H9 (cell line): ENCODE measurements at regions not wholly inside any gene's neighbourhood (a gene's known extent, or its start where the extent isn't known, plus 50 kb on each side); places are given as distances from the start of the nearest gene placed in this dataset.

ENCODE experiments used
- DNase-seq: peaks from one replicate; pipeline ENCODE4 v3.0.0-alpha.2; 2017
- H2AFZ ChIP-seq: one replicate; pipeline ENCODE4 v1.6.1; 2013; ENCODE audit warnings: mild to moderate bottlenecking, low read length, control low read depth, moderate library complexity
- H2AK5ac ChIP-seq: 2 replicates; pipeline ENCODE4 v1.6.1; 2013; ENCODE audit warnings: low read length, control low read depth, mixed read lengths; ENCODE audit not compliant: insufficient read length
- H2BK120ac ChIP-seq: one replicate; pipeline ENCODE4 v1.6.1; 2013; ENCODE audit warnings: low read depth, mild to moderate bottlenecking, low read length, control low read depth, inconsistent platforms; ENCODE audit not compliant: poor library complexity, severe bottlenecking
- H2BK12ac ChIP-seq: 2 replicates; pipeline ENCODE4 v1.6.1; 2013; ENCODE audit warnings: low read length, control low read depth, mixed read lengths, low read depth; ENCODE audit not compliant: insufficient read length
- H2BK15ac ChIP-seq: 2 replicates; pipeline ENCODE4 v1.6.1; 2013; ENCODE audit warnings: low read depth, low read length, control low read depth
- H2BK20ac ChIP-seq: one replicate; pipeline ENCODE4 v1.6.1; 2013; ENCODE audit warnings: low read depth, mild to moderate bottlenecking, low read length, control low read depth, inconsistent platforms; ENCODE audit not compliant: poor library complexity, severe bottlenecking
- H2BK5ac ChIP-seq: 2 replicates; pipeline ENCODE4 v1.6.1; 2013; ENCODE audit warnings: low read length, control low read depth, mixed read lengths; ENCODE audit not compliant: insufficient read length
- H3K14ac ChIP-seq: 2 replicates; pipeline ENCODE4 v1.6.1; 2013; ENCODE audit warnings: low read length, control low read depth; ENCODE audit not compliant: insufficient read depth
- H3K18ac ChIP-seq: 2 replicates; pipeline ENCODE4 v1.6.1; 2013; ENCODE audit warnings: low read depth, mild to moderate bottlenecking, mixed read lengths, low read length, control low read depth; ENCODE audit not compliant: insufficient read length
- H3K23ac ChIP-seq: 2 replicates; pipeline ENCODE4 v1.6.1; 2013; ENCODE audit warnings: low read length, control low read depth, mixed read lengths, low read depth; ENCODE audit not compliant: insufficient read length
- H3K23me2 ChIP-seq: 2 replicates; pipeline ENCODE4 v1.6.1; 2013; ENCODE audit warnings: low read depth, mild to moderate bottlenecking, mixed read lengths, low read length, control low read depth; ENCODE audit not compliant: insufficient read length, poor library complexity, severe bottlenecking
- H3K27ac ChIP-seq: 2 replicates; pipeline ENCODE4 v1.5.1; 2013; ENCODE audit warnings: low read length, control low read depth, mixed read lengths, low read depth; ENCODE audit not compliant: insufficient read length
- H3K27me3 ChIP-seq: 2 replicates; pipeline ENCODE4 v1.6.1; 2013; ENCODE audit warnings: low read length, control low read depth, inconsistent platforms; ENCODE audit not compliant: insufficient read depth
- H3K4ac ChIP-seq: 2 replicates; pipeline ENCODE4 v1.6.1; 2013; ENCODE audit warnings: low read depth, mild to moderate bottlenecking, control low read depth, inconsistent platforms, low read length, moderate library complexity
- H3K4me1 ChIP-seq: 2 replicates; pipeline ENCODE4 v1.6.1; 2013; ENCODE audit warnings: low read length, control low read depth, inconsistent platforms; ENCODE audit not compliant: insufficient read depth
- H3K4me2 ChIP-seq: 2 replicates; pipeline ENCODE4 v1.6.1; 2013; ENCODE audit warnings: low read length, control low read depth, mixed read lengths; ENCODE audit not compliant: insufficient read length, insufficient read depth
- H3K56ac ChIP-seq: 2 replicates; pipeline ENCODE4 v1.6.1; 2013; ENCODE audit warnings: low read depth, mild to moderate bottlenecking, mixed read lengths, low read length, control low read depth; ENCODE audit not compliant: insufficient read length
- H3K79me1 ChIP-seq: 2 replicates; pipeline ENCODE4 v1.6.1; 2013; ENCODE audit warnings: low read depth, mild to moderate bottlenecking, moderate library complexity, low read length, control low read depth, inconsistent platforms; ENCODE audit not compliant: insufficient read depth, poor library complexity, severe bottlenecking
- H3K79me2 ChIP-seq: 2 replicates; pipeline ENCODE4 v1.6.1; 2013; ENCODE audit warnings: low read length, control low read depth, inconsistent platforms; ENCODE audit not compliant: insufficient read depth
- H3K9ac ChIP-seq: 2 replicates; pipeline ENCODE4 v1.6.1; 2013; ENCODE audit warnings: low read length, control low read depth, mixed read lengths; ENCODE audit not compliant: insufficient read length; ENCODE audit errors: extremely low read depth
- H3K9me3 ChIP-seq: one replicate; pipeline ENCODE4 v1.6.1; 2013; ENCODE audit warnings: low read depth, low read length, inconsistent platforms; ENCODE audit not compliant: control insufficient read depth
- H3T11ph ChIP-seq: one replicate; pipeline ENCODE4 v1.6.1; 2013; ENCODE audit warnings: mild to moderate bottlenecking, low read length, control low read depth, inconsistent platforms
- H4K20me1 ChIP-seq: one replicate; pipeline ENCODE4 v1.6.1; 2013; ENCODE audit not compliant: control insufficient read depth, insufficient read length, insufficient read depth
- H4K5ac ChIP-seq: 2 replicates; pipeline ENCODE4 v1.6.1; 2013; ENCODE audit warnings: low read depth, mild to moderate bottlenecking, mixed read lengths, low read length, control low read depth; ENCODE audit not compliant: insufficient read length
- H4K8ac ChIP-seq: replicated peaks from 2 replicates; pipeline ENCODE4 v1.6.1; 2013; ENCODE audit warnings: low read length, control low read depth, mixed read lengths, low read depth; ENCODE audit not compliant: insufficient read length
- H4K91ac ChIP-seq: 2 replicates; pipeline ENCODE4 v1.6.1; 2013; ENCODE audit warnings: low read depth, mild to moderate bottlenecking, moderate library complexity, mixed read lengths, low read length, control low read depth; ENCODE audit not compliant: insufficient read length
- H3K27ac Mint-ChIP-seq, 3 experiments: 2 replicates in 2 of 3; 3 replicates in 1 of 3; pipeline ENCODE4 v1.8.0; 2020 to 2021; ENCODE audit warnings: mixed read lengths in 3 of 3, mild to moderate bottlenecking in 1 of 3, moderate library complexity in 1 of 3
- H3K27me3 Mint-ChIP-seq: 2 replicates; pipeline ENCODE4 v1.8.0; 2021; ENCODE audit warnings: low read depth, mild to moderate bottlenecking, moderate library complexity, mixed read lengths
- H3K36me3 Mint-ChIP-seq, 3 experiments: 2 replicates in 2 of 3; 3 replicates in 1 of 3; pipeline ENCODE4 v1.8.0; 2020 to 2021; ENCODE audit warnings: low read depth in 3 of 3, mixed read lengths in 3 of 3; ENCODE audit not compliant: insufficient read depth in 1 of 3
- H3K4me1 Mint-ChIP-seq, 2 experiments: 2 replicates each; pipeline ENCODE4 v1.8.0; 2020; ENCODE audit warnings: mixed read lengths in 2 of 2
- H3K4me3 Mint-ChIP-seq, 2 experiments: 2 replicates in 1 of 2; 3 replicates in 1 of 2; pipeline ENCODE4 v1.8.0; 2020 to 2021; ENCODE audit warnings: mild to moderate bottlenecking in 2 of 2, mixed read lengths in 2 of 2, moderate library complexity in 1 of 2
- H3K9me3 Mint-ChIP-seq, 2 experiments: 2 replicates in 1 of 2; 3 replicates in 1 of 2; pipeline ENCODE4 v1.8.0; 2020; ENCODE audit warnings: mild to moderate bottlenecking in 2 of 2, mixed read lengths in 2 of 2, moderate library complexity in 1 of 2
- CTCF ChIP-seq: fragments of 200-600 bp; sonication (generic); conservative IDR thresholded peaks from 3 replicates; pipeline ENCODE4 v1.8.0; 2021; ENCODE audit warnings: antibody characterized with exemption, mild to moderate bottlenecking

- Histone ChIP-seq H3K9ac (no peak overlapping the region), H4K91ac (no peak overlapping the region), H2BK120ac (no peak overlapping the region), H3K79me1 (no peaks in the 10 kb centered on the region), H3K14ac (no peak overlapping the region), H4K20me1 (no peaks in the 10 kb centered on the region), H4K5ac (no peak overlapping the region), H3K23ac (no peak overlapping the region), H3K18ac (no peak overlapping the region), H2BK20ac (no peak overlapping the region), H3K27me3 (no peaks in the 10 kb centered on the region), H2BK15ac (no peak overlapping the region), H3K4me1 (no peaks in the 10 kb centered on the region), H3K79me2 (no peaks in the 10 kb centered on the region), H2BK12ac (no peak overlapping the region), H2AK5ac (no peak overlapping the region), H3K4me2 (no peak overlapping the region), H3K9me3 (no peaks in the 10 kb centered on the region), H2BK5ac (no peak overlapping the region), H3K23me2 (no peaks in the 10 kb centered on the region), H2AFZ (no peak overlapping the region), H4K8ac (no peak overlapping the region), H3T11ph (no peak overlapping the region), H3K4ac (no peak overlapping the region), H3K56ac (no peak overlapping the region), H3K27ac (no peak overlapping the region)
- Mint-ChIP-seq H3K9me3 (no peaks in the 10 kb centered on the region), H3K36me3 (no peaks in the 10 kb centered on the region), H3K4me3 (no peak overlapping the region), H3K4me1 (no peaks in the 10 kb centered on the region), H3K27ac (no peak overlapping the region), H3K27me3 (peaks cover 2% of the 10 kb centered on the region; the same call in 1 of the 2 replicates)
- no peak for TF ChIP-seq CTCF
- no peak for DNase-seq
These were observed 76.6 kb downstream of the ACTBL2 start for GRCh38 chr5:57405984-57406383.
